OCI-LY7 (cell line): ENCODE measurements at regions not wholly inside any gene's neighbourhood (a gene's known extent, or its start where the extent isn't known, plus 50 kb on each side); places are given as distances from the start of the nearest gene placed in this dataset.

ENCODE experiments used
- BruUV-seq: library from RNA; stranded (reverse); fragments of 400-500 nt; replicated peaks from 2 replicates; lab custom pipeline; 2021; lab: Mats Ljungman, UMichigan
- CTCF ChIA-PET: fragments of 300-600 bp; sonication (Branson Sonifier 250); formaldehyde crosslinking; loops from one replicate; lab custom pipeline; 2022; ENCODE audit warnings: antibody characterized with exemption; ENCODE audit not compliant: unreplicated experiment; lab: Charles Lee
- POLR2A ChIA-PET: fragments of 300-600 bp; sonication (Branson Sonifier 250); formaldehyde crosslinking; loops from one replicate; lab custom pipeline; 2022; ENCODE audit warnings: antibody characterized with exemption; lab: Charles Lee
- DNase-seq: peaks from one replicate; pipeline ENCODE4 v3.0.0-alpha.2; 2015; ENCODE audit warnings: low spot score
- H2AFZ ChIP-seq: fragments of 200-600 bp; sonication (generic), shearing (Covaris generic); 2 replicates; pipeline ENCODE4 v1.6.1; 2014; ENCODE audit warnings: mild to moderate bottlenecking, antibody characterized with exemption, low read length, moderate library complexity
- H3K27ac ChIP-seq: fragments of 200-600 bp; sonication (generic); 2 replicates; pipeline ENCODE4 v1.5.1; 2014; ENCODE audit warnings: mixed run types, low read depth, mild to moderate bottlenecking, moderate library complexity, low read length, inconsistent platforms; ENCODE audit not compliant: poor library complexity, severe bottlenecking
- H3K36me3 ChIP-seq: fragments of 200-600 bp; sonication (generic); 2 replicates; pipeline ENCODE4 v1.6.1; 2014; ENCODE audit warnings: mild to moderate bottlenecking, antibody characterized with exemption, low read length, moderate library complexity, mixed read lengths; ENCODE audit not compliant: insufficient read depth
- H3K4me1 ChIP-seq: fragments of 200-600 bp; sonication (generic); 2 replicates; pipeline ENCODE4 v1.5.1; 2014; ENCODE audit warnings: mild to moderate bottlenecking, low read length; ENCODE audit not compliant: insufficient read depth, poor library complexity, severe bottlenecking
- H3K4me2 ChIP-seq: fragments of 200-600 bp; sonication (generic); 2 replicates; pipeline ENCODE4 v1.6.1; 2014; ENCODE audit warnings: mild to moderate bottlenecking, low read length
- H3K4me3 ChIP-seq: fragments of 200-600 bp; sonication (generic); 2 replicates; pipeline ENCODE4 v1.5.1; 2014; ENCODE audit warnings: mild to moderate bottlenecking, low read depth, low read length; ENCODE audit not compliant: poor library complexity, severe bottlenecking
- H3K79me2 ChIP-seq: fragments of 200-600 bp; sonication (generic); 2 replicates; pipeline ENCODE4 v1.6.1; 2016; ENCODE audit warnings: low read depth, mild to moderate bottlenecking, low read length, moderate library complexity, mixed read lengths; ENCODE audit not compliant: insufficient read depth
- H3K9me2 ChIP-seq: fragments of 200-600 bp; sonication (generic); 2 replicates; pipeline ENCODE4 v1.6.1; 2016; ENCODE audit warnings: mild to moderate bottlenecking, low read length, mixed read lengths; ENCODE audit not compliant: insufficient read depth
- H3K9me3 ChIP-seq: fragments of 200-600 bp; sonication (generic); 2 replicates; pipeline ENCODE4 v1.6.1; 2014; ENCODE audit warnings: mild to moderate bottlenecking, mixed run types, low read length, mixed read lengths
- H4K20me1 ChIP-seq: fragments of 200-600 bp; sonication (generic); 2 replicates; pipeline ENCODE4 v1.6.1; 2014; ENCODE audit warnings: mild to moderate bottlenecking, antibody characterized with exemption, low read length, moderate library complexity, mixed read lengths; ENCODE audit not compliant: insufficient read depth
- CTCF ChIP-seq: fragments of 200-600 bp; sonication (generic); conservative IDR thresholded peaks from 2 replicates; pipeline ENCODE4 v1.5.1; 2014; ENCODE audit warnings: mild to moderate bottlenecking, antibody characterized with exemption, low read length, moderate library complexity, mixed read lengths
- EZH2phosphoT487 ChIP-seq: fragments of 200-600 bp; sonication (generic); IDR thresholded peaks from 2 replicates; pipeline ENCODE4 v1.6.1; 2018; ENCODE audit warnings: low read depth, borderline replicate concordance, mild to moderate bottlenecking, mixed run types, antibody characterized with exemption, low read length, moderate library complexity, mixed read lengths
- intact Hi-C: fragments of 100-400 bp; cut with micrococcal nuclease; formaldehyde crosslinking; loops from one replicate; pipeline ENCODE4 v1.10.0; 2022; ENCODE audit not compliant: unreplicated experiment

GRCh38 chr5:40410964-40411635 is 268.6 kb upstream of the PTGER4 start:
- peaks cover 5% of the 10 kb centered on the region for H3K4me1 ChIP-seq
- CTCF ChIA-PET = no interaction called here
- BruUV-seq = no TSS peak

GRCh38 chr5:40410231-40410861 is 269.4 kb upstream of the PTGER4 start:
- no peak for DNase-seq
- CTCF ChIA-PET = no interaction called here
- Histone ChIP-seq H3K27ac (no peak overlapping the region), H3K4me1 (peaks cover 5% of the 10 kb centered on the region), H3K9me3 (no peaks in the 10 kb centered on the region), H3K36me3 (no peaks in the 10 kb centered on the region), H3K4me3 (no peak overlapping the region), H4K20me1 (no peaks in the 10 kb centered on the region), H3K9me2 (no peaks in the 10 kb centered on the region), H3K4me2 (no peak overlapping the region), H3K79me2 (no peaks in the 10 kb centered on the region), H2AFZ (no peak overlapping the region)
- TF ChIP-seq EZH2phosphoT487 (no peak), CTCF (no peak)
- BruUV-seq = no TSS peak
- POLR2A ChIA-PET = interaction anchor here (0.9 to 1.5 kb wide), 3 partner anchors 14 to 208 kb away, joined by 3 to 4 read pairs (median 3); no protein-coding TSS in a partner anchor
- intact Hi-C loops = no loop called here

More at GRCh38 chr5:40410964-40411635, 268.6 kb upstream of the PTGER4 start:
- no peaks in the 10 kb centered on the region for H3K9me2 ChIP-seq
- no peaks in the 10 kb centered on the region for H4K20me1 ChIP-seq
- no peaks in the 10 kb centered on the region for H3K79me2 ChIP-seq
- no peaks in the 10 kb centered on the region for H3K36me3 ChIP-seq
- no peak overlapping the region for H3K4me3 ChIP-seq
- POLR2A ChIA-PET = interaction anchor here (0.6 to 1.1 kb wide), 2 partner anchors 19 to 195 kb away, joined by 3 read pairs; no protein-coding TSS in a partner anchor
- H3K27ac ChIP-seq = no peak overlapping the region
- intact Hi-C loops = no loop called here
- no peak overlapping the region for H2AFZ ChIP-seq
- TF ChIP-seq EZH2phosphoT487 (no peak), CTCF (no peak)
- no peaks in the 10 kb centered on the region for H3K9me3 ChIP-seq
- DNase-seq = no peak
- H3K4me2 ChIP-seq = no peak overlapping the region

GRCh38 chr5:40409601-40410000 is 270.1 kb upstream of the PTGER4 start:
- peaks cover 5% of the 10 kb centered on the region for H3K4me1 ChIP-seq
- H4K20me1 ChIP-seq = no peaks in the 10 kb centered on the region
- H2AFZ ChIP-seq = no peak overlapping the region
- no peak overlapping the region for H3K4me2 ChIP-seq
- no peaks in the 10 kb centered on the region for H3K9me2 ChIP-seq
- intact Hi-C loops = no loop called here
- no peak overlapping the region for H3K27ac ChIP-seq
- ChIA-PET CTCF (no interaction called here), POLR2A (interaction anchor here (0.8 to 1.5 kb wide), 4 partner anchors 15 to 209 kb away, joined by 3 to 4 read pairs (median 3); no protein-coding TSS in a partner anchor)
- no peaks in the 10 kb centered on the region for H3K79me2 ChIP-seq
- no peak overlapping the region for H3K4me3 ChIP-seq
- TF ChIP-seq EZH2phosphoT487 (no peak), CTCF (no peak)
- no peaks in the 10 kb centered on the region for H3K36me3 ChIP-seq
- no peaks in the 10 kb centered on the region for H3K9me3 ChIP-seq
- no peak for DNase-seq
- BruUV-seq = no TSS peak
